Uterus (tissue), 2 donors: ENCODE measurements at regions not wholly inside any gene's neighbourhood (a gene's known extent, or its start where the extent isn't known, plus 50 kb on each side); places are given as distances from the start of the nearest gene placed in this dataset.

ENCODE experiments used
- POLR2A ChIP-seq, 2 donors: fragments of 450-650 bp; IDR thresholded peaks; one replicate each; pipeline ENCODE4 v1.6.1; 2016; ENCODE audit warnings: antibody characterized with exemption in 2 of 2, mild to moderate bottlenecking in 1 of 2, moderate library complexity in 1 of 2
- TF ChIP-seq, protein P1 (sequence below), 4 experiments: fragments of 200-600 bp in 2 of 4; fragments of 450-650 bp in 2 of 4; sonication (generic) in 2 of 4; IDR thresholded peaks; one replicate each; pipeline ENCODE4 v1.5.1; 2016 to 2019; ENCODE audit warnings: antibody characterized with exemption in 4 of 4, mild to moderate bottlenecking in 2 of 4, moderate library complexity in 1 of 4

- TF ChIP-seq, protein P1, sequence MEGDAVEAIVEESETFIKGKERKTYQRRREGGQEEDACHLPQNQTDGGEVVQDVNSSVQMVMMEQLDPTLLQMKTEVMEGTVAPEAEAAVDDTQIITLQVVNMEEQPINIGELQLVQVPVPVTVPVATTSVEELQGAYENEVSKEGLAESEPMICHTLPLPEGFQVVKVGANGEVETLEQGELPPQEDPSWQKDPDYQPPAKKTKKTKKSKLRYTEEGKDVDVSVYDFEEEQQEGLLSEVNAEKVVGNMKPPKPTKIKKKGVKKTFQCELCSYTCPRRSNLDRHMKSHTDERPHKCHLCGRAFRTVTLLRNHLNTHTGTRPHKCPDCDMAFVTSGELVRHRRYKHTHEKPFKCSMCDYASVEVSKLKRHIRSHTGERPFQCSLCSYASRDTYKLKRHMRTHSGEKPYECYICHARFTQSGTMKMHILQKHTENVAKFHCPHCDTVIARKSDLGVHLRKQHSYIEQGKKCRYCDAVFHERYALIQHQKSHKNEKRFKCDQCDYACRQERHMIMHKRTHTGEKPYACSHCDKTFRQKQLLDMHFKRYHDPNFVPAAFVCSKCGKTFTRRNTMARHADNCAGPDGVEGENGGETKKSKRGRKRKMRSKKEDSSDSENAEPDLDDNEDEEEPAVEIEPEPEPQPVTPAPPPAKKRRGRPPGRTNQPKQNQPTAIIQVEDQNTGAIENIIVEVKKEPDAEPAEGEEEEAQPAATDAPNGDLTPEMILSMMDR (IDR thresholded peaks at IDR 0.05) = no peak
- TF ChIP-seq POLR2A (IDR thresholded peaks at IDR 0.05) = no peak
Measured at GRCh38 chr19:32018014-32018413, 327.4 kb upstream of the ZNF507 start.
